NCI-H1048 (cell line): ENCODE measurements at regions not wholly inside any gene's neighbourhood (a gene's known extent, or its start where the extent isn't known, plus 50 kb on each side); places are given as distances from the start of the nearest gene placed in this dataset.

ENCODE experiments used
- DNase-seq: peaks from one replicate; lab custom pipeline; 2025; lab: John Stamatoyannopoulos, UW

- DNase-seq, result no peak
Measured at GRCh38 chr2:129729646-129730045, 249.8 kb upstream of the RAB6C start.

- no peak for DNase-seq
Measured at GRCh38 chr2:129730979-129731378, 248.5 kb upstream of the RAB6C start.

GRCh38 chr2:129731907-129732629 is 247.4 kb upstream of the RAB6C start:
- DNase-seq, result no peak

GRCh38 chr2:129732630-129733026 is 246.8 kb upstream of the RAB6C start:
- no peak for DNase-seq

GRCh38 chr2:129733041-129733440 is 246.4 kb upstream of the RAB6C start:
- DNase-seq, result no peak

- no peak for DNase-seq
Measured at GRCh38 chr2:129733579-129733978, 245.9 kb upstream of the RAB6C start.

- no peak for DNase-seq
Measured at GRCh38 chr2:129734343-129735034, 245.0 kb upstream of the RAB6C start.

GRCh38 chr2:129735576-129735975 is 243.9 kb upstream of the RAB6C start:
- no peak for DNase-seq

GRCh38 chr2:129737660-129738527 is 241.6 kb upstream of the RAB6C start:
- no peak for DNase-seq

GRCh38 chr2:129738799-129739198 is 240.7 kb upstream of the RAB6C start:
- DNase-seq, result no peak

GRCh38 chr2:129740504-129740903 is 239.0 kb upstream of the RAB6C start:
- no peak for DNase-seq

- DNase-seq, result no peak
Measured at GRCh38 chr2:129741165-129741564, 238.3 kb upstream of the RAB6C start.

- DNase-seq, result no peak
Measured at GRCh38 chr2:129741623-129742022, 237.8 kb upstream of the RAB6C start.

- no peak for DNase-seq
Measured at GRCh38 chr2:129742415-129743180, 236.9 kb upstream of the RAB6C start.

GRCh38 chr2:129744141-129744540 is 235.3 kb upstream of the RAB6C start:
- no peak for DNase-seq

- DNase-seq, result no peak
Measured at GRCh38 chr2:129744649-129745048, 234.8 kb upstream of the RAB6C start.

GRCh38 chr2:129747500-129748125 is 231.9 kb upstream of the RAB6C start:
- no peak for DNase-seq

- no peak for DNase-seq
Measured at GRCh38 chr2:129748250-129748649, 231.2 kb upstream of the RAB6C start.

- no peak for DNase-seq
Measured at GRCh38 chr2:129748653-129749052, 230.8 kb upstream of the RAB6C start.

- DNase-seq, result no peak
Measured at GRCh38 chr2:129751409-129751808, 228.1 kb upstream of the RAB6C start.

GRCh38 chr2:129752176-129752575 is 227.3 kb upstream of the RAB6C start:
- DNase-seq, result no peak

GRCh38 chr2:129752686-129753085 is 226.8 kb upstream of the RAB6C start:
- no peak for DNase-seq
